Left ventricle myocardium inferior (tissue), 1 donor: ENCODE measurements at regions not wholly inside any gene's neighbourhood (a gene's known extent, or its start where the extent isn't known, plus 50 kb on each side); places are given as distances from the start of the nearest gene placed in this dataset.

Experiments used
- DNase-seq: peaks from one replicate; pipeline ENCODE4 v3.0.0-alpha.2; 2020
- H3K27ac ChIP-seq: fragments of 200-600 bp; replicated peaks from 2 replicates; pipeline ENCODE4 v1.8.0; 2021
- H3K27me3 ChIP-seq: fragments of 200-600 bp; 2 replicates; pipeline ENCODE4 v1.8.0; 2021; ENCODE audit warnings: low read depth
- H3K36me3 ChIP-seq: fragments of 200-600 bp; 2 replicates; pipeline ENCODE4 v1.8.0; 2021
- H3K4me1 ChIP-seq: fragments of 200-600 bp; 2 replicates; pipeline ENCODE4 v1.8.0; 2021
- H3K4me3 ChIP-seq: fragments of 200-600 bp; 2 replicates; pipeline ENCODE4 v1.8.0; 2021; ENCODE audit warnings: mild to moderate bottlenecking, moderate library complexity
- H3K9me3 ChIP-seq: fragments of 200-600 bp; replicated peaks from 2 replicates; pipeline ENCODE4 v1.8.0; 2021
- intact Hi-C: fragments of 100-400 bp; cut with micrococcal nuclease; formaldehyde crosslinking; loops from one replicate; pipeline ENCODE4 v1.11.0; 2022
- TF ChIP-seq, protein P1 (sequence below): fragments of 200-600 bp; IDR thresholded peaks from 2 replicates; pipeline ENCODE4 v1.8.0; 2021; ENCODE audit warnings: antibody characterized with exemption, mild to moderate bottlenecking, borderline replicate concordance
- donor health status: DM: no; HTN: yes; CAD: no; lungs with severe emphysema.

DNA sequence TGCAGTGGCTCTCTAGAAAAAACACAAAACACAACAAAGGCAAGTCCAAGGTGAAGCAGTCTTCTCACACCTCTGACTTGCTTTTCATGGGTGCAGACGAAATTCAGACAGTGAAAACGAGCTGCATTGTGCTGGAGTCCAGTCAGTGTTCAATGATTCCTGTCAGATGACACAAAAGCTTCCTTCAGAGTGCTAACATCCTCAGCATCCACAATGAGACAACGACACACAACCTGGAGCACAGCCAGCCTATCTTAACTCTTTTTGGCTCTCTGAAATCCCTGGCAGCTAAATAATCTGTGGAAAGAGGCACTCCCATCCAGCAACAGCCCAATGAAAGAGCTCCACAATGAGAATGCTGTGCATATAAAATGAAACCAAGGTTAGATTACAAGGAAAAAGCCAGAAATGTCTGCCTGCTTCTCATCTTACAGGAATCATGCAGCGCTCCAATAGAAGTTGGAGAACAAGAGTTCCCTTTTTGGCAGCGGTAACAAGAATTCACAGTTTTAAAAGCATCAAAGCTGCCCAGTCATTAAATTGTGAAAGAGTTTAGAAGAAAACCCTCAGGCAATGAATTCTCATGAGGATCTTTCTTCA is 659.8 kb upstream of the TSPY4 start:
- H3K4me3 ChIP-seq: no peak overlapping the region
- no peak overlapping the region for H3K27ac ChIP-seq
- DNase-seq: no peak
- H3K4me1 ChIP-seq: no peaks in the 10 kb centered on the region
- no peaks in the 10 kb centered on the region for H3K27me3 ChIP-seq
- TF ChIP-seq, protein P1, sequence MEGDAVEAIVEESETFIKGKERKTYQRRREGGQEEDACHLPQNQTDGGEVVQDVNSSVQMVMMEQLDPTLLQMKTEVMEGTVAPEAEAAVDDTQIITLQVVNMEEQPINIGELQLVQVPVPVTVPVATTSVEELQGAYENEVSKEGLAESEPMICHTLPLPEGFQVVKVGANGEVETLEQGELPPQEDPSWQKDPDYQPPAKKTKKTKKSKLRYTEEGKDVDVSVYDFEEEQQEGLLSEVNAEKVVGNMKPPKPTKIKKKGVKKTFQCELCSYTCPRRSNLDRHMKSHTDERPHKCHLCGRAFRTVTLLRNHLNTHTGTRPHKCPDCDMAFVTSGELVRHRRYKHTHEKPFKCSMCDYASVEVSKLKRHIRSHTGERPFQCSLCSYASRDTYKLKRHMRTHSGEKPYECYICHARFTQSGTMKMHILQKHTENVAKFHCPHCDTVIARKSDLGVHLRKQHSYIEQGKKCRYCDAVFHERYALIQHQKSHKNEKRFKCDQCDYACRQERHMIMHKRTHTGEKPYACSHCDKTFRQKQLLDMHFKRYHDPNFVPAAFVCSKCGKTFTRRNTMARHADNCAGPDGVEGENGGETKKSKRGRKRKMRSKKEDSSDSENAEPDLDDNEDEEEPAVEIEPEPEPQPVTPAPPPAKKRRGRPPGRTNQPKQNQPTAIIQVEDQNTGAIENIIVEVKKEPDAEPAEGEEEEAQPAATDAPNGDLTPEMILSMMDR: no peak
- intact Hi-C loops: no loop called here
- H3K36me3 ChIP-seq: no peaks in the 10 kb centered on the region
- H3K9me3 ChIP-seq: no peaks in the 10 kb centered on the region

DNA sequence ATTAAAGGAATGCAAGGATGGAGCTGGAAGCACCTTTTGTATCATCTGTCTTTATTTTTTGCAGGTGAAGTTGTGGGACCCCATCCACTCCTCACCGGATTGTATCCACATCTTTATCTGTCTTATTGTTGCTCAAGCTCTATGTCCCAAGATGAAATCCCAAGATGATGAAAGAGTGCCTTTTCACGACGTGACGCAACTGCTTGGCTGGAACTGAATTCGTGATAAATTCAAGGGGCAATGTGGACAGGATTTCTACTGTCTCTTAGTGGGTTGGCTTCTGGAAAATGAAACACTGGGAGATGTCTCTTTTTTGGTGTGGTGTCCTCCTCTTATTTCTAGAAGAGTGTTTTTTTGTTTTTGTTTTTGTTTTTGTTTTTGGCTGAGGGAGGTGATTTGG is 650.1 kb upstream of the TSPY4 start:
- intact Hi-C loops: no loop called here
- Histone ChIP-seq H3K27me3 (no peaks in the 10 kb centered on the region), H3K4me3 (no peak overlapping the region), H3K27ac (no peak overlapping the region), H3K4me1 (no peaks in the 10 kb centered on the region), H3K36me3 (no peaks in the 10 kb centered on the region), H3K9me3 (no peaks in the 10 kb centered on the region)
- TF ChIP-seq, protein P1: no peak
- no peak for DNase-seq

DNA sequence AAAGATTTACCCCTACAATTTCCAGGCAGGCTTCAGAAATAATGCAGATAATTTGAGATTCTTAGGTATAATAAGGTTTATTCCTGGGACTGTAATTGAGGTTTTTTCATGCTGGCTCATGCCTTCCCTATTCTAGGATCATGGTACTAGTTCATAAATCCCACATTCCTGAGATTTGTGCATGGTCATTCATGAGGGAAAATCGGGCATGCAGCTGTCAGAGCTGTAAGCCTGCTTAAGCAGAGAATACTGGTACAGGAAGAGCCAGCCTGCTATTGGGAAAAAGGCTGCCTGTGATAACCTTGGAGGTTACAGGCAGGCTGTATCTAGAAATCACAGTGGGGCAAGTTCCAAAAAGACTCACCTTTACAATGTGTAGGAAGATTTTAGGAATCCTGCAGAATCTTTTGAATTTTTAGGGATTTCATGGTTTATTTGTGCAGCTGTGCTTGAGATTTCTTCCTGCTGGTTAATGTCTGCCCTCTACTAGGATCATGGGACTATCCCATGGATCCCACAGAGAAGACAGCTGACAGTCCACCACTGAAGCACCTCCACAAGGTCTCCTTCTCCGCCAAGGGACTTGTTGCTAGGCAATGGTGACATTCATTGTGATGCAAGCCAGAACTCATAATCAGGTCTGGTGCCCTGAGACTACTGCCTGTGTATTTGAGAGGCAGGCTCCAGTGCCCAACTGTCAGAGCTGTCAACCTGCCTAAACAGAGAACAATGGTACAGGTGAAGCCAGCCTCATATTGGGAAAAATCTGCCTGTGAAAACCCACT is 646.2 kb upstream of the TSPY4 start:
- intact Hi-C loops: no loop called here
- no peak for DNase-seq

DNA sequence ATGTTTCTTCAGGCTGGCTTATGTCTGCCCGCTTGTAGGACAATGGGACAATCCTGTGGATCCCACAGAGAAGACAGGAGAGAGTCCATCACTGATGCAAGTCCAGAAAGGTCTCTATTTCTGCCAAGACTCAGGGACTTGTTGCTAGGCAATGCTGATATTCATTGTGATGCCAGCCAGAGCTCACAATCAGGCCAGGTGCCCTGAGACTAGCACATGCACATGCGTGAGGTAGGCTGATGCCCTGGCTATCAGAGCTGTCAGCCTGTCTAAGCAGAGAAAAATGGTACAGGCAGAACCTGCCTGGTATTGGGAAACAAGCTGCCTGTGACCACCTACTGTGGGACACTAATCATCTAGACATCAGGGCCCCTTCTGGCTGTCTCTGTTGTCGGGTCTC is 638.7 kb upstream of the TSPY4 start:
- Histone ChIP-seq H3K9me3 (no peaks in the 10 kb centered on the region), H3K4me1 (no peaks in the 10 kb centered on the region), H3K4me3 (no peak overlapping the region), H3K36me3 (no peaks in the 10 kb centered on the region), H3K27me3 (no peaks in the 10 kb centered on the region), H3K27ac (no peak overlapping the region)
- TF ChIP-seq, protein P1: no peak
- intact Hi-C loops: no loop called here
- DNase-seq: no peak

More for the DNA sequence above, 646.2 kb upstream of the TSPY4 start:
- Histone ChIP-seq H3K9me3 (no peaks in the 10 kb centered on the region), H3K4me3 (no peak overlapping the region), H3K36me3 (no peaks in the 10 kb centered on the region), H3K27me3 (no peaks in the 10 kb centered on the region), H3K27ac (no peak overlapping the region), H3K4me1 (no peaks in the 10 kb centered on the region)
- TF ChIP-seq, protein P1: no peak

DNA sequence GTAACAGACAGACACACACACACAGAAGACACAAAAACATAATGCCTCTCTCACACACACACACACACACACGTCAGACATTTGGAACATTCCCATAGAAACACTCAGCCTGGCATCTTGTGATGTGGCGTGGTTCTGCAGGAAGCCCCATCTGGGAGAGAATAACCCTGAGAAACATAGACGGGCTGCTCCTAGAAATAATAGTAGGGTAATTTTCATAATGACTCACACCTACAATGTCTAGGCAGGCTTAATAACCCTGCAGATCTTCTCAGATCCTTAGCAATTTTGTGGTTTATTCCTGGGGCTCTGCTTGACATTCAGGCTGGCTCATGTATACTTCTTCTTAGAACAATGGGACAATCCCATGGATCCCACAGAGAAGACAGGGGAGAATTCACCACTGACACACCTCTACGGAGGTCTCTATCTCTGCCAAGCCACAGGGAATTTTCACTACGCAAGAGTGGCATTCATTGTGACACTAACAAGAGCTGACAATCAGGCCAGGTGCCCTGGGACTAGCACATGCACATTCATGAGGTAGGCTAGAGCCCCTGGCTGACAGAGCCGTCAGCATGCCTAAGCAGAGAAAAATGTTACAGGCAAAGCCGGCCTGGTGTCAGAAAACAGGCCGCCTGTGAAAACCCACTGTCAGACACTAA is 631.5 kb upstream of the TSPY4 start:
- Histone ChIP-seq H3K27me3 (no peaks in the 10 kb centered on the region), H3K9me3 (no peaks in the 10 kb centered on the region), H3K4me3 (no peak overlapping the region), H3K36me3 (no peaks in the 10 kb centered on the region), H3K4me1 (no peaks in the 10 kb centered on the region), H3K27ac (no peak overlapping the region)
- TF ChIP-seq, protein P1: no peak
- DNase-seq: no peak
- intact Hi-C loops: no loop called here
